HK-2 (cell line): ENCODE measurements at regions not wholly inside any gene's neighbourhood (a gene's known extent, or its start where the extent isn't known, plus 50 kb on each side); places are given as distances from the start of the nearest gene placed in this dataset.
A peak's percentile ranks its signal among the peaks of the same experiment; 100 is the strongest.
"Not testable (repeated sequence)": the region's sequence is repeated elsewhere in the genome, so short reads cannot be mapped to it uniquely, and the experiment has no call there.

Experiments
- DNase-seq: peaks from one replicate; pipeline ENCODE4 v3.0.0-alpha.2; 2018; ENCODE audit not compliant: unreplicated experiment

DNA sequence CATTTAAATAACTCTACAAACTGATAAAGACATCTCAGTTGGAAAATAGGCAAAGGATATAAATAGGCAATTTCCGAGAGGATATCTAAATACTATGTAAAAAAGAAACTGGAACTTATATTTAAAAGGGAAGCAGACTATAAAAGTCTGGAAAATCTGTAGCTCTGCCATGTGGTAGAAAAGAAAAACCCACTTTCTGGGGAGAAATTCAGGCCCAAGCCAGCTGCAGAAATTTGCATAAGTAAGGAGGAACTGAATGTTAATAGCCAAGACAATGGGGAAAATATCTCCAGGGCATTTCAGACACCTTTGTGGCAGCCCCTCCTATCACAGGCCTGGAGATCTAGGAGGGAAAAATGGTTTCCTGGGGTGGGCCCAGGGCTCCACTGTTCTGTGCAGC is 97.8 kb upstream of the ZBED5 start:
- no peak for DNase-seq

DNA sequence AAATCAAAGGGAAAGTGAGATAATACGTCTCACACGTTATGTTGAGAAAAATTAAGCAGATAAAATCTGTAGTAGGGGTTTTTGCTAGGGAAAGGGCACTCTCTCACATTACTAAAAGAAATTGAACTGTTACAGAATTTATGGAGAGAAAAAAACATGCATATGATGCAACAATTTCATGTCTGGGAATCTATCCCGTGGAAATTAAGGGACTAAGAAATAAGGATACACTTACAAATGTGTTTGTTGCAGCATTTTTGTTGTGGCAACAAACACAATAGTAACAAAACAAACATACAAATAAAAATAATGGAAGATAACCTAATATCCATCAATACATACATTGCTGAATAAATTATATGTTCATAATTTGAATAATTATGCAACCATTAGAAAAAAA is 96.3 kb upstream of the ZBED5 start:
- no peak for DNase-seq

DNA sequence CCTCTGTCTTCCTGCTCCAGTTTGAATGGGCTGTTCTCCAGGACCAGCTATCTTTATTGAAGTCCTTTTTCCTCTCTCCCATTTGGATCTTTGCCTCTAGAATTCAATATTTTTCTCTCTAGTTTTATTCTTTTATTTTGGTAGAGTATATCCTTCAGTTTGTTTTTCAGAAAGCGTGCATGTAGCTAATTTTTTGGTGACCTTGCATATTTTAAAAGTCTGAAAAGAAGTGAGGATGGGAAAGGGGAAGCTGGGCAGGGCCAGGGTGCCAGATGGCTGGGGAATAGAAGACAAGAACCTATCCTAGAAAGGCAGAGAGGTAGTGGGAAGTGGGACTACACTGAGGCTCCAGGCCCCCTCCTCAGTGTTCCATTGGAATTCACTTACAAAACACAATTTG is 95.0 kb upstream of the ZBED5 start:
- no peak for DNase-seq

DNA sequence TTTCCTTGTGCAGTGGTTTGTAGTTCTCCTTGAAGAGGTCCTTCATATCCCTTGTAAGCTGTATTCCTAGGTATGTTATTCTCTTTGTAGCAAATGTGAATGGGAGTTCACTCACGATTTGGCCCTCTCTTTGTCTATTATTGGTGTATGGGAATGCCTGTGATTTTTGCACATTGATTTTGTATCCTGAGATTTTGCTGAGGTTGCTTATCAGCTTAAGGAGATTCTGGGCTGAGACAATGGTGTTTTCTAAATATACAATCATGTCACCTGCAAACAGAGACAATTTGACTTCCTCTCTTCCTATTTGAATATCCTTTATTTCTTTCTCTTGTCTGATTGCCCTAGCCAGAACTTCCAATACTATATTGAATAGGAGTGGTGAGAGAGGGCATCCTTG is 90.1 kb upstream of the ZBED5 start:
- not testable (repeated sequence) for DNase-seq

DNA sequence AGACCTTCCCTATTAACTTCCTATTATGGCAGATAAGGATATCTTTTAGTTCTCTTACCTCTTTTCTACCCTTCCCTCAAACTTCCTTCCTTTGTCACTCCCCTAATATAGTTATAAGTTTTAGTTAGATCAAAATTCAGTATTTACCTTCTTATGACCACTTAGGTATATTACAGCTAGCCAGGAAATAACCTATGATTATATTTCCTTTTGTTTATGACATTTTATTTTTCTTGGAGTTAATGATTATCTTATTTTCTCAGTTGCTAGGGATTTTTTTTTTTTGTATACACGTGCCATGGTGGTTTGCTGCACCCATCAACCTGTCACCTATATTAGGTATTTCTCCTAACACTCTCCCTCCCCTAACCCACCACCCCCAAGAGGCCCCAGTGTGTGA is 88.2 kb upstream of the ZBED5 start:
- DNase-seq, result no peak

DNA sequence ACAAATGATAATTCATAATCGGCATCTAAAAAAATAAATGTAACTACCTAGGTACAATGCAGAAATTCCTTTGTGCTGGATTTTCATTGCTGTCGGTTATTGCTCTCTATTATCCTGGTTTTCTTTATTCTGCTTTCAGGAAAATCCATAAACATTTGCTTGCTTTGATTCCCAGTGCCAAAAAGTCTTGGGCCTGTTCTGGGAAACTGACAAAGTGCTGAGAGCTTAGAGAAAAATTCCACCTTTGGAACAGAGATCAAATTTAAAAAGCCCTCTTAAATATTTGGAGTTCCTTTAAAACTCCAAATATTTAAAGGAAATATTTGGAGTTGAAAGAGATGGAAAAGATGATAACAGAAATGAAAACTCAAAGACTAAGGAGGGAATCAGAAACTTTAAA is 87.3 kb upstream of the ZBED5 start:
- no peak for DNase-seq

DNA sequence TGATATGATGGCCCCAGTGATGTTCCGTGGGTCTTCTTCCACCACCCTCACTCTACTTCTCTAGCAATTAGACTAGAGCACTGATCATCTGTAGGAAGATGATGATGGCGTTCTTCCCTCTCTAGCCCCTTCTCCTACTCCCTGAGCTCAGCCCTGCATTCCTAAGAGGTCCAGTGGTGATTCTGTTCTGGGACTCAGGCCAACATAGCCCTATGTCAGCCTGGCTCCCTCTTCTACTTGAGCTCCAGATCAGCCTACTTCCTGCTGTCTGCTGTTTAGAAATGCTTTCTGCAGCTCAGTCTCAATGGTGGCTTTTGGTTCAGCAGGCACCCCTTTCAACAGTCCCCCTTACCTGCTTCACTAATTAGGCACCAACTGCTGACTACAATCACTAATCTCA is 86.1 kb upstream of the ZBED5 start:
- DNase-seq, result no peak

DNA sequence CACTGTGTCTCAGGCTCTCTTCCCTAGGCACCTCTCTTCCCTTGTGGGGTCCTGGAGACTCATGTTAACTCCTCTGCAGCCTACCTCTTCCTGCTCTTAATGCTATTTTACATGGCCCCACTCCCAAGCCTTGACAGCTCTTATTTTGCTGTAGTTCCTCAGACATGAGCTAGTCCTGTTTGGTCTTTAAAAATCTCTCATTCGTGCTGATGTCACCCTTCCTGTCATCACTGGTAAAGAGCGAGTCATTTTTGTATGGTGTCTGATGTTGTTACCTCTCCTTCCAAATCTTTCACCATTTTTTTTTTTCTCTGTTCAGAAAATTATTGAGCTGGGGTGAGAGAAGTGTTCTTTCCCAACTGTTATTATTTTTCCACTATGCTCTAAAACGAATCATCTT is 84.8 kb upstream of the ZBED5 start:
- no peak for DNase-seq

DNA sequence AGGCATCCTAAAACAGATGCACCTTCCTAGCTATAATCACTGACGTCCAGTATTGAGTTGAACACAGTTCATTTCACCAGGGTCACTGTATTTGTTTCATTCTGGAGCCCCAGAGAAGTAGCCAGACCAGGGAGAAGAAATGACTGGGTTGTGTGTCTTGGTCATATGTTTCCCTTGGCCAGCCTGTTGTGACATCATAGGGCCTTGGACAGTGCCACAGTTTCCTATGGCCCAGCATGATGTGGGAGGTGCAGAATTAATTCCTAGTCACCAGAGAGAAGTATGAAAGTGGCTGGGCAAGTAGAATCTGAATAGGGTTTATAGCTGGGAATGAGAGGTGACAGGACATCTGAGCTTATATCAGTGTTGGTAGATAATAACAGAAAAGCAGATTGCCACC is 84.0 kb upstream of the ZBED5 start:
- no peak for DNase-seq

DNA sequence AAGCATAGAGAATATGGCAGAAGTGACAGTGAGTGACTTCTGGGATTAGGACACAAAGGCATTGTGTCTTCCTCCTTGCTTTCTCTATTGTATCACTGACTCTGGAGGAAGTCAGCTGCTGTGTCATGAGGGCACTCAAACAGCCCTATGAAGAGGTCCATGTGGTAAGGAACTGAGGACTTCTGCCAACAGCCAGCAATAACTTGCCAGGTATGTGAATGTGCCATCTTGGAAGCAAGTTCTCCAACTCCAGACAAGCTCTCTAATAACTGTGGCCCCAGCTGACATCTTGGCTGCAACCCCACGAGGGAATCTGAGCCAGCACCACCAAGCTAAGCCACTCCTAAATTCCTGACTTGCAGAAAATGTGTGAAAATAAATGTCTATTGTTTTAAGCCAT is 83.6 kb upstream of the ZBED5 start:
- DNase-seq, result no peak

DNA sequence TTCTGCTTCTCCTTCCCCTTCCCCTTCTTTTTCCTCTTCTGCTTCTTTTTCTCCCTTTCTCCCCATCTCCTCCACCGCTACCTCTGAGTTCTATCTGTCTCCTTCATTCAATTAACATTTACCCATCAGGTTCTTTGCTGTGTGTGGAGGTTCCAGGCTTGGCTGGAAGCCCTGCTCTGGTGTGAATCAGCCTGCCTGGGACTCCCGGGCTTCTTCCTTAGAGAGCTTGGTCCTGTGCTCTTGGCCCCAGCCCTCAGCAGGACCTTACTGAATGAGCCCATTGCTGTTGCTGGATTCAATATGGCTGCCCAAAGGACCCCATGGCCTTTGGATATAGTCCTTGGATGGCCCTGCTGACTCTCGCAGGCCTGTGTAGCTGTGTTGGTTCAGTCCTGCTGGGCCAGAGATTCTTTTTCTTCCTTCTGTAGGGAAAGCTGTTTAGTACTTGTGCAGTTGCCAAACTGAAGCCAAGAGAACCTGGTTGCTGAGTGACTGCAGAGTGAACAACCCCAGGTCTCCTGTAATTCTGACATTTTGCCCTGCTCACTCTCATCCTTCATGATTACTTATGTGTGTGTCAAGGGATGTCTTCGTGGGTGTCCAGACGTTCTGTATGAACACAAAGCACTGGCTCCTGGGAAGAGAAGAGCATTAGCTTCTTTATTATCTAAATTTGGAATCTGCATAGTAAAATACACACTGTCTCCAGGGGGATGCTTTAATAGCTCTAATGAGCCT is 81.0 kb upstream of the ZBED5 start:
- DNase-seq, result no peak

DNA sequence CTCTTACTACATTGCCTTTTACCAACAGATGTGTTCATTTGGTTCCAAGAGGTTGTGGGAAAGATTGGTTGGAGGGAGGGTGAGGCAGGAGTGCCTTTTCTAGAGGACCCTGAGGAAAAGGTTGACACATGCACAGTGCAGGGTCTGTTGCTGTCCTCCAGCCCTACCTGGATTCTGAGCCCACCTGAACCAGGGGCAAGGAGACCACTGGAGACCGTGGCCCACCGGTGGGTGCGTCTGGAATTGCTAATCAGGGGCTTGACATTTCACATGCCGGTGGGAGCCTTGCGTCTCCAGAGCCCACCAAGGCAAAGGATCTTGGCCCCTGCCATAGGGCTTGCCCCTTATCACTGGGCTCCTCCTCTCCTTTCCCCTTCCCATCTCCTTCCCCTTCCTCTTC is 80.4 kb upstream of the ZBED5 start:
- DNase-seq, result no peak

DNA sequence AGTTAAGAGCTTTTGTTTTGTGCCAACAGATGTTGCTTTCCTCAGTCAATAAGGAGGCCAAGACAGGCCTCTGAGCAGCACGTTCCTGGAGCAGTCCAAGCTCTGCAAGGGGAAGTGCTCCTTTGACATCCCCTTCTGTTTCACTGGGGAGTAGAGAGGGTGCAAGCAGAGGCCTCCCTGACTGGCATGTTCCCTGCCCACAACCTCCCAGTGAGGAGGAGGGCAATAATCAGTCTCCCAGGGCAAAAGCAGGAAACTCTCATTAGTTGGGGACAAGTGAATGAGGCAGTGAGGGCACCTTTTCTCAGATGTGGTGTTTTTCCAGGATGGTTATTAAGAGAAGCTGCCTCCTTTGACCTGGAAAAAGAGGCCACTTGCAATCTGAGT is 79.5 kb upstream of the ZBED5 start:
- no peak for DNase-seq

DNA sequence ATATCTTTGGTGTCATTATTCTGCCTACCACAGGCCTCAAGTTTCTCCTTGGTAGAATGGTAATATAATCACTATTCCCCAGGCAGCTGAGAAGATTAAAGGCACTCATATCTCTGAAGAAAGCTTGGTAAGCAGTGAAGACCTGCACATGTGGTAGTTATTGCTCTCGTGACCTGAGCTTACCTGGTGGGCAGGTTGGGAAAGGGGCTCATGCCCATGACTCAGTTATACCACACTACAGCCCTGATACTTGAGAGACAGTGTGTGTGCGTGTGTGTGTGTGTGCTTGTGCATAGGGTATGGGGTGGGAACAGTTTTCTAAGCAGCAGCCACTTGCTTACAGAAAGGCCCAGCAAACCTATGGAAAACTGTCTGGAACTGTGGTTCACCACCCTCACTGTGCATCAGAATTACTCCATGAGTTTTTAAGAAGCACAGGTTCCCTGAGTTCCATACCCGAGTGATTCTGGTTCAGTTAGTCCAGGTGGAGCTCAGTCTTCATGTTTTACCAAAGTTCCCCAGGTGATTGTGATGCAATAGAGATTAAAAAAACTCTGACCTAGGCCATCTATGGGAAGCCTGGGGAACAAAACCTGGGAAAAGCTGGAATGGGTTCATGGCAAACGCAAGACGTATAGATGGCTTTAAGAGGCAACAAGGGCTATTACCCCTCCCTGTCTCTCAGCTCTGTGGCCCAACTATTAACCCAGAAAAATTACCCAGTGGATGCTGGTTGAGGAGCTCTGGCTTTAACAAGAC is 79.0 kb upstream of the ZBED5 start:
- no peak for DNase-seq

DNA sequence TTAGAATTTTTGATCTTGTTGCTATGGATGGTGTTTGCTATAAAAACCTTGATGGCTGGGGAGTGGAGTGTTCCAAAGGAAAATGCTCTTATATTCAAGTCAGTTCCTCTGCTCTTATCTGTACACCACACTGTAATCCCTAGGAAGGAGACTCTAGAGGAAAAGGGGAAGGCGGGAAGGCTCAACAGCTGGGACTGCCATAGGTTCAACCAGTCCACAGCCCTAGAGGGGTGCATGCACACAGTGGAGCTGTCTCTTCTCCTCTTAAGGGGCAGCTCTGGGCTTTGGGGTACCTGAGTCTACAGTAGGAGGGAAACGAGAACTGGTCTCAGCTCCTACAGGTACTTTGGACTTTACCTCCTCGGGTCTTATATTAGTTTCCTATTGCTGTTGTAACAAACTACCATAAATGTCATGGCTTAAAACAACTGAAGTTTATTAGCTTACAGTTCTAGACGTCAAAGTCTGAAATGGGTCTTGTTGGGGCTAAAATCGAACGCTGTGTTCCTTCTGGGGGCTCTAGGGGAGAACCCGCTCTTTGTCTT is 77.2 kb upstream of the ZBED5 start:
- DNase-seq, result no peak

DNA sequence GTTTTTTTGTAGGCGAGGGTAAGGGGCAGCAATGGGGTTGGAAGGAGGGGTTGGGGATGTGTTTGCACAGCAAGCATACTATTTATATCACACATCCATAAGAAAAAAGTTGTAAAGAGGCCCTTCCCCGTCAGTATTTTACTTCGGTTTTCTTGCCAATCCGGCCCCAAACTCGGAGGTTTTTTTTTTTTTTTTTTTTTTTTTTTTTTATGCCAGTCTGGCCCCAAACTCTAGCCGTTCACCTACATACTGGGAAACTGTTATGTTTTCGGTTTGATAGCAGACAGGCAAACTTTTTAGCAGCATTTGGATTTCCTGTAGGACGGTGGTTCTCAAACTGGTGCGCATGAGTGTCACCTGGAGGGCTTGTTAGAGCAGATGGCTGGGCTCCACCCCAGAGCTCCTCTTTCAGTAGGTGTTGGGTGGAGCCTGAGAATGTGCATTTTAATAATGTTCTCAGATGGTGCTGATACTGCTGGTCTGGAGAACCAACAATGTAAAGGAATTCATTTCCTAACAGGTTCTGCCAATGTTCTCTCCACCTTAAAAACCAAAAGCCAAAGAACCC is 76.5 kb upstream of the ZBED5 start:
- DNase-seq, result no peak

DNA sequence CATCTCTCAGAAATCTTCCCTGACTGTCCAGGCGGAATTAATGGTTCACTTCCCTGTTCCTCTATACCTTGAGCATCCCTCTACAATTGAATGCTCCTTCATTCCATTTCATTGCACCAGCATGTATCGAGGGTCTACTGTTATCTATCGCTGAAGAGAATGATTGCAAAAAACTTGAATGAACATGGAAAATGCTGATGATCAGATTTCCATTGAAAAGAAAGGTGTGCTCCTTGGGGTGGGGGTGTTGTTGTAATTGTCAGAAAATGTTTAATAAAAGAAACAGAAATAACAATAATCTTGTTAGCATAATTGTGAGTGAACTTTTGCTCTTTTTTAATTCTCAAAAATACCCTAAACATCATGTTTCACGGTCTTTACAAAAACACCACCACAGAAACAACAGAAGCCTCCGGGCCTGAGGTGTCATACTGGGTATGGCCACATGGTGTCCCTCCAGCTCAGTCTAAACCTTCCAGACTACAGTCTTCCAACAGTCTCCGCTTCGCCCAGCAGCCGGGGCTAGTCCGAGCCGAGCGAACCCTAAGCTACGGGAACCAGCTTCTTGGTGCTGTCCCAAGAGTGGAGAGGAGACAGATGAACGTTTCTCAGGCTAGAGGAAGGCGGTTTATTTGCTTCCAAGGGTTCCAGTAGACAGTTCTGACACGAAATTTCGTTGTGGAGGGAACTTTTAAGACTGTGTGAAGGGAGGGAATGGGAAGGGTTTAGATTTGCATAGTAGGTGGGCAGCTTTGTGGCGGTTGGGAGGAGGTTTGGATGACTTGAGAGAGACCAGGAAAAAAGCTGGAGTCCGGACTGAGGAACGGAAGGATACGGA is 75.8 kb upstream of the ZBED5 start:
- DNase-seq, result peak; percentile 78

DNA sequence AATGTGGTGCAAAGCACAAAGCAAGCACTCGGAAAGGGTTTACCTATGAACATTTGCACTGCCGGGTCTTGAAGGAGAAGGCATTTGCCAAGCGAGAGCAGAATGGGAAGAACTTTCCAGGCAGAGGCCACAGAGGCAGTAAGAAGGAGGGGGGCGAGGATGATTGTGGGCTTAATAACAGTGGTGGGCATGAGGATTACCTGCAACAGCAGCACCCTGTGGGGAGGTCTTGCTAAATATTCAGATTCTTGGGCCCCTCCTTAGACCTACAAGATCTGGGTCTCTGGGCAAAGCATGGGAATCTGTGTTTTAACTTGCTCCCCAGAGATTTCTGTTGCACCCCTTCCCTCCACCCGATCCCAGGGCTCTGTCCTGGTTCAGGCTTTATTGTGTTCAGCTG is 75.1 kb upstream of the ZBED5 start:
- no peak for DNase-seq

DNA sequence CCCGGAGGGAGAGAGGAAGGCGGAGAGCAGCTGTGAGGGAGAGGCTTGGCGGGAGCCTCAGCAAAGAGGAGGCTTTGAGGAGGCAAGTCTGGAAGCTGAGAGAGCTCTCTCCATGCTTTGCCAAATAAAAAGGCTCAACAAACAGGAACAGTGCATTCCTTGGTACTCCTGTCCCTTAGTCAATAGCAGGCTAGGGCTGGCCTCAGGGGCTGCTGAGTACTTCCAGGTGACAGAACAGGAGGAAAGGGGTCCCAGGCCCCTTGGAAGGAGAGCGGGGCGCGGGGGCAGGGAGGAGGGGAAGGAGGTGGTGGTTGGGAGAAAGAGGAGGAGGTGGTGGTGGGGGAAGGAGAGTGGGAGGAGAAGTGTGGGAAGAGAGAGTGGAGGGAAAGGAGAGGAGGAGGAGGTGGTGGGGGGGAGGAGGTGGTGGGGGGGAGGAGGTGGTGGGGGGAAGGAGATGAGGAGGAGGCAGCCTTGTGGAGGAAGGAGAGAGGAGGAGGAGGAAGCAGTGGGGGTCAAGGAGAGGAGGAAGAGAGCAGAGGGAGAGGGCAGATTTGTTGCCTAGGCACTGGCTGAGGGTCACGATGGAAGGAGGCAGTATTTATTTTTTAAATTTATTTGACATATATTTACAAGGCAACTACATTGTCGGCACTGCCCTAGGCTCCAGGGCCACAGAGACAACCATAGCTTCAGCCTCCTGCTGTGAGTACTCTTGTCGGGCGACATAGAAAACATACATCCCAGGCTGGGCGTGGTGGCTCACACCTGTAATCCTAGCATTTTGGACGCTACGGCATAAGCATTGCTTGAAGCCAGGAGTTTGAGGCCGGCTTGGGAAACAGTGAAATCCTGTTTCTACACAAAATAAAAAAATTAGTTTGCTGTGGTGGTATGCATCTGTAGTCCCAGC is 74.2 kb upstream of the ZBED5 start:
- no peak for DNase-seq

DNA sequence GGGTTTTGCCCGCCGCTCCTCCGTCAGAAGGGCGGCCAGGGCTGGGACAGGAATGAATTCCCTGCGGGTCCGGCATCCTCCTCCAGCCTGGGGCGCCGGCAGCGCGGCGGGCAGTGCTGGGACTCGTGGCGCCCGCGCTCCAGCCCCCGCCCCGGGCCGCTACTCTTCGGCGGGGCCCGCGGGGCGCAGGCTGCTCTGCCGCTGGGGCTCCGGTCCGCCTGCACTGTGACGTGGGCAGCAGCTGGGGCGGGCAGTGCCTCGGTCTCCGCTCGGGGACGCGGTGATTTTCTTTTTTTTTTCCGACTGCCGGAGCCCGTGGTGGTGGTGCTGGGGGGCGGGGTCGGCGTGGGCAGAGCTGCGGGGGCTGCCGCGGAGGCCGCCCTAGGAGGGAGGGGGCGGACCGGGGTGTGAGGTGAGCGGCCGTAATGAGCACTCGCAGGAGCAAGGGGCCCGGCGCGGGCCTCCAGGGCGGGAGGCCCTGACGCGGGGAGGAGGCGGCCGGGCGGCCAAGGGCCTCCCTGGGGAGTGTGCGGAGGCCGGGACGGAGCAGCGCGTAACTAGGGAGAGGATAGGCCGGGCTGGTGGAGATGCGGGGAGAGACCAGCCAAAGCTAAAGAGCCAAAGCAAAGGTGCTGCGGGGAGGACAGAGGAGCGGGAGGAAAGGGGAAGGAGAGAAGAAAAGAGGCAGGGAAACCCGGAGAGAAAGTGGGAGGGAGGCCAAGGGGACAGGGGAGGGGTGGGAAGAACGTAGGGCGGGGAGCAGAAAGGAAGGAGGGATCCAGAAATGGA is 73.3 kb upstream of the ZBED5 start:
- peak; percentile 56 for DNase-seq
